ENCODE measurements at regions not wholly inside any gene's neighbourhood (a gene's known extent, or its start where the extent isn't known, plus 50 kb on each side); places are given as distances from the start of the nearest gene placed in this dataset.

GRCh38 chr3:31402117-31402516 is 130.6 kb upstream of the STT3B start:
- TF ChIP-seq, protein P1, sequence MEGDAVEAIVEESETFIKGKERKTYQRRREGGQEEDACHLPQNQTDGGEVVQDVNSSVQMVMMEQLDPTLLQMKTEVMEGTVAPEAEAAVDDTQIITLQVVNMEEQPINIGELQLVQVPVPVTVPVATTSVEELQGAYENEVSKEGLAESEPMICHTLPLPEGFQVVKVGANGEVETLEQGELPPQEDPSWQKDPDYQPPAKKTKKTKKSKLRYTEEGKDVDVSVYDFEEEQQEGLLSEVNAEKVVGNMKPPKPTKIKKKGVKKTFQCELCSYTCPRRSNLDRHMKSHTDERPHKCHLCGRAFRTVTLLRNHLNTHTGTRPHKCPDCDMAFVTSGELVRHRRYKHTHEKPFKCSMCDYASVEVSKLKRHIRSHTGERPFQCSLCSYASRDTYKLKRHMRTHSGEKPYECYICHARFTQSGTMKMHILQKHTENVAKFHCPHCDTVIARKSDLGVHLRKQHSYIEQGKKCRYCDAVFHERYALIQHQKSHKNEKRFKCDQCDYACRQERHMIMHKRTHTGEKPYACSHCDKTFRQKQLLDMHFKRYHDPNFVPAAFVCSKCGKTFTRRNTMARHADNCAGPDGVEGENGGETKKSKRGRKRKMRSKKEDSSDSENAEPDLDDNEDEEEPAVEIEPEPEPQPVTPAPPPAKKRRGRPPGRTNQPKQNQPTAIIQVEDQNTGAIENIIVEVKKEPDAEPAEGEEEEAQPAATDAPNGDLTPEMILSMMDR (IDR thresholded peaks at IDR 0.05): no peak
- TF ChIP-seq ZFX (IDR thresholded peaks at IDR 0.05; ENCODE audit: borderline replicate concordance): no peak
